SH-SY5Y (cell line): ENCODE measurements at regions not wholly inside any gene's neighbourhood (a gene's known extent, or its start where the extent isn't known, plus 50 kb on each side); places are given as distances from the start of the nearest gene placed in this dataset.

Experiments used
- GATA2 ChIP-seq: IDR thresholded peaks from 2 replicates; pipeline ENCODE4 v1.6.1; 2011; ENCODE audit warnings: mild to moderate bottlenecking, low read depth, low read length
- GATA3 ChIP-seq: IDR thresholded peaks from 2 replicates; pipeline ENCODE4 v1.6.1; 2011; ENCODE audit warnings: low read depth, mild to moderate bottlenecking, low read length, moderate library complexity

- no peak for TF ChIP-seq GATA3
- TF ChIP-seq GATA2, result no peak
Observed at GRCh38 chr4:185896817-185897488, 85.0 kb upstream of the SORBS2 start.
